ENCODE measurements at regions not wholly inside any gene's neighbourhood (a gene's known extent, or its start where the extent isn't known, plus 50 kb on each side); places are given as distances from the start of the nearest gene placed in this dataset.

- no peak overlapping the region for H3K4me2 ChIP-seq
- no peak overlapping the region for H3K4me3 ChIP-seq
- no peaks in the 10 kb centered on the region for H3F3A ChIP-seq (replicated peaks; ENCODE audit: low read depth)
- 0 out of 2 replicates have a peak, but pooled peaks cover 5% of the 10 kb centered on the region for H3K9me2 ChIP-seq (ENCODE audit: insufficient read depth)
- no peaks in the 10 kb centered on the region for H3K27me3 Mint-ChIP-seq (ENCODE audit: insufficient read depth, low read depth, poor library complexity)
- DNase-seq (ENCODE audit: low spot score): no peak
- H3K27ac Mint-ChIP-seq: no peak overlapping the region
- TF ChIP-seq POLR2AphosphoS5 (IDR thresholded peaks at IDR 0.05; ENCODE audit: low read depth) (no peak), ETS1 (IDR thresholded peaks at IDR 0.05) (no peak), CREB1 (CRISPR knock-in tag; IDR thresholded peaks at IDR 0.05; ENCODE audit: low read depth) (no peak), ZNF331 (CRISPR knock-in tag; IDR thresholded peaks at IDR 0.05; ENCODE audit: low read depth) (no peak), STAT1 (IDR thresholded peaks at IDR 0.05; ENCODE audit: unreplicated experiment) (no peak), REST (IDR thresholded peaks at IDR 0.05; ENCODE audit: unreplicated experiment) (no peak), CTCF (conservative IDR thresholded peaks at IDR 0.05; ENCODE audit: low read depth in 2 of 2) (no peak)
- H3K9me3 Mint-ChIP-seq: no peaks in the 10 kb centered on the region; the same call in 2 of the 3 replicates
- no peaks in the 10 kb centered on the region for H3K27me3 ChIP-seq (ENCODE audit: insufficient read depth)
- ATAC-seq: peak; percentile 58
- H4K20me1 ChIP-seq (replicated peaks; ENCODE audit: insufficient read depth): no peaks in the 10 kb centered on the region
- no peaks in the 10 kb centered on the region for H3K4me1 Mint-ChIP-seq
- no peaks in the 10 kb centered on the region for H3K36me3 Mint-ChIP-seq (ENCODE audit: low read depth)
- H3K36me3 ChIP-seq (ENCODE audit: insufficient read depth): no peaks in the 10 kb centered on the region
- no peak overlapping the region for H3K4me3 Mint-ChIP-seq
- H3K27ac ChIP-seq (ENCODE audit: low read depth): no peak overlapping the region
- H3K79me2 ChIP-seq (replicated peaks; ENCODE audit: insufficient read depth): no peaks in the 10 kb centered on the region
- H2AFZ ChIP-seq: peak overlapping the region; percentile 43; the same call in 1 of the 2 replicates
- no peaks in the 10 kb centered on the region for H3K4me1 ChIP-seq (ENCODE audit: insufficient read depth)
These were observed 240.9 kb downstream of the ICOS start for GRCh38 chr2:204177251-204177976.

GRCh38 chr2:204177977-204178522, 241.5 kb downstream of the ICOS start:
- Histone ChIP-seq H3K4me1 (ENCODE audit: insufficient read depth) (no peaks in the 10 kb centered on the region), H4K20me1 (replicated peaks; ENCODE audit: insufficient read depth) (no peaks in the 10 kb centered on the region), H3K9me2 (ENCODE audit: insufficient read depth) (0 out of 2 replicates have a peak, but pooled peaks cover 2% of the 10 kb centered on the region), H3K79me2 (replicated peaks; ENCODE audit: insufficient read depth) (no peaks in the 10 kb centered on the region), H3K4me3 (no peak overlapping the region), H2AFZ (peak overlapping the region; percentile 43; the same call in 1 of the 2 replicates), H3F3A (replicated peaks; ENCODE audit: low read depth) (no peaks in the 10 kb centered on the region), H3K36me3 (ENCODE audit: insufficient read depth) (no peaks in the 10 kb centered on the region), H3K27ac (ENCODE audit: low read depth) (no peak overlapping the region), H3K4me2 (no peak overlapping the region), H3K27me3 (ENCODE audit: insufficient read depth) (no peaks in the 10 kb centered on the region)
- Mint-ChIP-seq H3K4me1 (no peaks in the 10 kb centered on the region), H3K9me3 (no peaks in the 10 kb centered on the region; the same call in 2 of the 3 replicates), H3K27me3 (ENCODE audit: insufficient read depth, low read depth, poor library complexity) (no peaks in the 10 kb centered on the region), H3K27ac (no peak overlapping the region), H3K36me3 (ENCODE audit: low read depth) (no peaks in the 10 kb centered on the region), H3K4me3 (no peak overlapping the region)
- DNase-seq (ENCODE audit: low spot score) (peak; percentile 73), ATAC-seq (peak; percentile 97)
- no peak for TF ChIP-seq CREB1 (CRISPR knock-in tag; IDR thresholded peaks at IDR 0.05; ENCODE audit: low read depth)
- TF ChIP-seq REST (IDR thresholded peaks at IDR 0.05; ENCODE audit: unreplicated experiment): peak; percentile 59
- no peak for TF ChIP-seq JUNB (IDR thresholded peaks at IDR 0.05; ENCODE audit: unreplicated experiment)
- peak; percentile 78 to 89 for TF ChIP-seq CTCF (conservative IDR thresholded peaks at IDR 0.05; ENCODE audit: low read depth in 2 of 2)

Measured in GM23338 (cell line).